Endothelial cell of umbilical vein (primary cell): ENCODE measurements at regions not wholly inside any gene's neighbourhood (a gene's known extent, or its start where the extent isn't known, plus 50 kb on each side); places are given as distances from the start of the nearest gene placed in this dataset.

Experiments
- POLR2AphosphoS5 ChIP-seq: IDR thresholded peaks from 2 replicates; pipeline ENCODE4 v1.6.1; 2012; ENCODE audit warnings: low read depth, mild to moderate bottlenecking, control low read depth, low read length, moderate library complexity; ENCODE audit not compliant: insufficient read depth
- TF ChIP-seq, protein P1 (sequence below), 2 donors: IDR thresholded peaks; 1 replicate in 1 of 2; 2 replicates in 1 of 2; pipeline ENCODE4 v1.5.1; 2011; ENCODE audit warnings: low read length in 2 of 2, mild to moderate bottlenecking in 2 of 2, moderate library complexity in 2 of 2, control low read depth in 1 of 2, inconsistent platforms in 1 of 2, low read depth in 1 of 2; ENCODE audit not compliant: insufficient read depth in 1 of 2; ENCODE audit errors: extremely low read depth in 1 of 2

DNA sequence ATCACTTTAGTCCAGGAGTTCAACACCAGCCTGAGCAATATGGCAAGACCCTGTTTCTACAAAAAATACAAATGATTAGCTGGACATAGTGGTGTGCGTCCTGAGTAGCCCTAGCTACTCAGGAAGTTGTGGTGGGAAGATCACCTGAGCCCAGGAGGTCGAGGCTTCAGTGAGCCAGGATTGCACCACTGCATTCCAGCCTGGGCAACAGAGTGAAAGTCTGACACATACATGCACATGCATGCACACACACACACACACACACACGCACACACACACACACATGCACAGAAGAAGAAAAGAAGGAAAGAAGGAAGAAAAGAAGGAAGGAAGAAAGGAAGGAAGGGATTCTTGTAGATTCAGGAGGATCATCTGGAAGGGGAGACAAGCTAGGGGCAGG, 104.4 kb upstream of the USP25 start:
- TF ChIP-seq, protein P1, sequence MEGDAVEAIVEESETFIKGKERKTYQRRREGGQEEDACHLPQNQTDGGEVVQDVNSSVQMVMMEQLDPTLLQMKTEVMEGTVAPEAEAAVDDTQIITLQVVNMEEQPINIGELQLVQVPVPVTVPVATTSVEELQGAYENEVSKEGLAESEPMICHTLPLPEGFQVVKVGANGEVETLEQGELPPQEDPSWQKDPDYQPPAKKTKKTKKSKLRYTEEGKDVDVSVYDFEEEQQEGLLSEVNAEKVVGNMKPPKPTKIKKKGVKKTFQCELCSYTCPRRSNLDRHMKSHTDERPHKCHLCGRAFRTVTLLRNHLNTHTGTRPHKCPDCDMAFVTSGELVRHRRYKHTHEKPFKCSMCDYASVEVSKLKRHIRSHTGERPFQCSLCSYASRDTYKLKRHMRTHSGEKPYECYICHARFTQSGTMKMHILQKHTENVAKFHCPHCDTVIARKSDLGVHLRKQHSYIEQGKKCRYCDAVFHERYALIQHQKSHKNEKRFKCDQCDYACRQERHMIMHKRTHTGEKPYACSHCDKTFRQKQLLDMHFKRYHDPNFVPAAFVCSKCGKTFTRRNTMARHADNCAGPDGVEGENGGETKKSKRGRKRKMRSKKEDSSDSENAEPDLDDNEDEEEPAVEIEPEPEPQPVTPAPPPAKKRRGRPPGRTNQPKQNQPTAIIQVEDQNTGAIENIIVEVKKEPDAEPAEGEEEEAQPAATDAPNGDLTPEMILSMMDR (IDR thresholded peaks at IDR 0.05; ENCODE audit: extremely low read depth in 1 of 2, insufficient read depth in 1 of 2, low read depth in 1 of 2, low read length in 2 of 2), result no peak
- no peak for TF ChIP-seq POLR2AphosphoS5
